ENCODE measurements at regions not wholly inside any gene's neighbourhood (a gene's known extent, or its start where the extent isn't known, plus 50 kb on each side); places are given as distances from the start of the nearest gene placed in this dataset.

- no peak for DNase-seq (ENCODE audit: low read depth)
- no peak for TF ChIP-seq CTCF (IDR thresholded peaks at IDR 0.05; ENCODE audit: control insufficient read depth, extremely low read depth, insufficient read depth)
- no peak overlapping the region for H3K4me3 ChIP-seq (ENCODE audit: low read depth, low read length)
Observed at GRCh38 chr5:98603456-98603855, 170.0 kb upstream of the RGMB start.

DNA sequence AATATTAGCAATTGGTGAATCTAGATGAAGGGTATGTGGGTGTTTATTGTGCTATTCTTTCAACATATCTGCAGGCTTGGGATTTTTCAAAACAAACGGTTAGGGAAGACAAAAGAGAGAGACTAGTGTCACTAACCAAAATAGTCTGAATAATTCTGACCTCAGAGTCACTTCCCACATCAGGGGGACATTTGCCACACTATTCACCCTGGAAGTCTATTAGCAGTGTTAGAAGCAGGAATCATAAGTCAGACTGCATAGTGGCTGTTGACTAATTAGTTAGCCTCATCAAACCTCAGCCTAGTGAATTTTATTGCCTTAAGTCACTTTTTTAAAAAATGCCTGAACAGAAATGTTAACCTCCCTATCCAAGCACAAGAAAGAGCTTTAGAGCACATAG lies 169.2 kb upstream of the RGMB start:
- no peak for DNase-seq (ENCODE audit: low read depth)
- no peak overlapping the region for H3K4me3 ChIP-seq (ENCODE audit: low read depth, low read length)
- no peak for TF ChIP-seq CTCF (IDR thresholded peaks at IDR 0.05; ENCODE audit: control insufficient read depth, extremely low read depth, insufficient read depth)

DNA sequence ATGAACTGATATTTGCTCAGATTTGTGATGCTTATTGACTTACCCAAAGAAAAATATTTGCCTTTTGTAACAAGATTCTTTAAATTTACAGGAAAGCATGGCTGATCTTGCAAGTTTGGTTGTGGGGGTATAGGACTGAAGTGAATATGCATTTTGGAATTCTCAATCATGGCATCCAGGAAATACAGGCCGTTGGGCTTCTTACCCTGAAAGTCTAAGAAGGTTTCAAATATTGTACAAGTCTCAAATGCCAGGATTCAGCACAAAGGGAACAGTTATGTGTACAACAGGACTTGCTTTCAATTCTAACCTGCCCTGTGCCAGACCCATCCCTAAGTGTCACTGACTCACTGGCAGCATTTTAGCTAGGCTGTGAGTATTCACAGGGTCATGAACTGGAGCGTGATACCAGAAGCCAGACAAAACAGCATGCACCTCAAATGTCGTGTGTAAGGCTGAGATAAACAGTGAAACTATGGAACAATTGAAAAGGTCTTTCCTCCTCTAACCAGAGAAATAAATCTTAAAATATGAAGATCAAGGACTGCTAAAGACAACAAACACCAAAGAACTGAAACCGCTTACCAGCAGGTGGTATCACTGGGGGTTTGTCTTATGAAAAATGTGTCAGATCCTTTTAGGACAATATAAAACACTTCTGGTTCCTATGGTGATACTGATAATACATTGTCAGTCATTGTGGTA lies 168.6 kb upstream of the RGMB start:
- no peak for DNase-seq (ENCODE audit: low read depth)
- TF ChIP-seq CTCF (IDR thresholded peaks at IDR 0.05; ENCODE audit: control insufficient read depth, extremely low read depth, insufficient read depth) = no peak
- no peak overlapping the region for H3K4me3 ChIP-seq (ENCODE audit: low read depth, low read length)

DNA sequence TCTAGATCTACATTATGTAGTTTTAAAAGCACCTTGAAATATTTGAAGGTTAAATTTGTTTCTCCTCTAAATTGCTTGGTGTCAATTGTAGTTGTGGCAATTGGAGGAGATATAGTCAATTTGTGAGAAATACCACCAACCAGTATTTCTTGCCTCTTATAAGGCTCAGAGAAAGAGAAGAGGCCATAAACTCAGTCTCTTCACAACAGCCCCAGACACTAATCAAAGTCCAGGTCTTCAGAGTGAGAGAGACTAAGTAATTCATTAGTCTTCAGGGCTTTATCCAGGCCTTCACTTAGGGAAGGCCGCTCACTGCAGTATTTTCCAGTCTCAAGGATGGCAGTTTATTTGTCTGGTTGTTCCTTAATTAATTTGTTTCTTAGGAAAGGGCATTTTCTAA lies 168.0 kb upstream of the RGMB start:
- no peak for DNase-seq (ENCODE audit: low read depth)
- no peak overlapping the region for H3K4me3 ChIP-seq (ENCODE audit: low read depth, low read length)
- TF ChIP-seq CTCF (IDR thresholded peaks at IDR 0.05; ENCODE audit: control insufficient read depth, extremely low read depth, insufficient read depth) = no peak

DNA sequence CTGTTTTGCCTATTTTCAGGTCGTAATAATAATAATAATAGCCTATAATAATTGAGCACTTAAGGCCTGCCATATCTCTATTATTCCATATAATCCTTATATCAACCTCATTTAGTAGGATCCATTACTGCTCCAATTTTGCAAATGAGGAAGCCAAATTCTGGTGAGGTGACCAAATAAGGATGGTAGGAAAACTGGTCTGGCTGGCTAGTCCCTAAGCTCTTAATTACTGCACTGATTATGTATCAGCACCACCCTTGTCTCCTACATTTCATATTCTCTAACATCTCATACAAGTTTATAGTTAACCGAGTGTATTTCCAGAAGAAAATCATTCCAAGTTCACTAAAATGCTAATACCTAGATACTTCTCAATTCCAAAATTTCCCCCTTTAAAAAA lies 166.5 kb upstream of the RGMB start:
- no peak overlapping the region for H3K4me3 ChIP-seq (ENCODE audit: low read depth, low read length)
- TF ChIP-seq CTCF (IDR thresholded peaks at IDR 0.05; ENCODE audit: control insufficient read depth, extremely low read depth, insufficient read depth) = no peak
- DNase-seq (ENCODE audit: low read depth) = no peak

DNA sequence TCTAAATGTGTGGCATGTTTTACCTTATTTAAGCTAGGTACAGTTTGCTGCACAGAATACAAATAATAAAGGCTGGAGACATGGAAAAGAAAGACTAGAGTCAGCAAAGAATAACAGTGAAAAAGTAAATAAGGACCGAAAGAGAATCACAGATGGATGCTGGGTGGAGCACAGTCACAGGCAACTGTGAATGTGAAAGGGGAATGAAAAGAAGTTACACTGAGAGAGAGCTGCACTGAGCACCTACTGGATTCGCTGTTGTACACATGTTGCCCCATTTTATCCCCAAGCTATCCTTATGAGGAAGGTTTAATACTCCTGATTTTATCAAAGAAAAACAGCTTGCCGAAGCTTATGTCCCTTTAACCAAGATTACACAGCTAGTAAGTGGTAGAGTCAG lies 165.4 kb upstream of the RGMB start:
- no peak for DNase-seq (ENCODE audit: low read depth)
- no peak for TF ChIP-seq CTCF (IDR thresholded peaks at IDR 0.05; ENCODE audit: control insufficient read depth, extremely low read depth, insufficient read depth)
- no peak overlapping the region for H3K4me3 ChIP-seq (ENCODE audit: low read depth, low read length)

GRCh38 chr5:98614341-98614740 lies 159.1 kb upstream of the RGMB start:
- no peak overlapping the region for H3K4me3 ChIP-seq (ENCODE audit: low read depth, low read length)
- no peak for TF ChIP-seq CTCF (IDR thresholded peaks at IDR 0.05; ENCODE audit: control insufficient read depth, extremely low read depth, insufficient read depth)
- DNase-seq (ENCODE audit: low read depth) = no peak

Measured in LNCaP clone FGC (cell line).